Smooth muscle cell (in vitro differentiated cells): ENCODE measurements at regions not wholly inside any gene's neighbourhood (a gene's known extent, or its start where the extent isn't known, plus 50 kb on each side); places are given as distances from the start of the nearest gene placed in this dataset.

Experiments
- DNase-seq: peaks from one replicate; lab custom pipeline; 2025; ENCODE audit not compliant: unreplicated experiment; lab: John Stamatoyannopoulos, UW
- H2AFZ ChIP-seq: fragments of 200-600 bp; sonication (generic); 2 replicates; pipeline ENCODE4 v1.6.0; 2016; ENCODE audit warnings: antibody characterized with exemption, low read depth, mild to moderate bottlenecking
- H3F3A ChIP-seq: fragments of 200-600 bp; sonication (generic); 2 replicates; pipeline ENCODE4 v1.6.0; 2017; ENCODE audit warnings: antibody characterized with exemption, low read depth
- H3K27ac ChIP-seq: fragments of 200-600 bp; sonication (generic); 2 replicates; pipeline ENCODE4 v1.5.1; 2016; ENCODE audit warnings: low read depth, mild to moderate bottlenecking
- H3K27me3 ChIP-seq: fragments of 200-600 bp; sonication (generic); 2 replicates; pipeline ENCODE4 v1.6.1; 2016; ENCODE audit warnings: low read depth, mild to moderate bottlenecking
- H3K36me3 ChIP-seq: fragments of 200-600 bp; sonication (generic); 2 replicates; pipeline ENCODE4 v1.5.1; 2016; ENCODE audit warnings: low read depth
- H3K4me1 ChIP-seq: fragments of 200-600 bp; sonication (generic); 2 replicates; pipeline ENCODE4 v1.5.1; 2016; ENCODE audit warnings: low read depth
- H3K4me2 ChIP-seq: fragments of 200-600 bp; sonication (generic); 2 replicates; pipeline ENCODE4 v1.6.0; 2016; ENCODE audit warnings: mild to moderate bottlenecking
- H3K4me3 ChIP-seq: fragments of 200-600 bp; sonication (generic); 2 replicates; pipeline ENCODE4 v1.5.1; 2016; ENCODE audit warnings: mild to moderate bottlenecking
- H3K79me2 ChIP-seq: fragments of 200-600 bp; sonication (generic); 2 replicates; pipeline ENCODE4 v1.6.0; 2016; ENCODE audit warnings: low read depth, mild to moderate bottlenecking
- H3K9ac ChIP-seq: fragments of 200-600 bp; sonication (generic); 2 replicates; pipeline ENCODE4 v1.6.0; 2016; ENCODE audit warnings: low read depth
- H3K9me3 ChIP-seq: fragments of 200-600 bp; sonication (generic); replicated peaks from 2 replicates; pipeline ENCODE4 v1.5.1; 2016; ENCODE audit warnings: low read depth
- H4K20me1 ChIP-seq: fragments of 200-600 bp; sonication (generic); 2 replicates; pipeline ENCODE4 v1.6.0; 2016; ENCODE audit warnings: low read depth
- CTCF ChIP-seq: fragments of 200-600 bp; sonication (generic); IDR thresholded peaks from 2 replicates; pipeline ENCODE4 v1.5.1; 2017; ENCODE audit warnings: borderline replicate concordance, mild to moderate bottlenecking, antibody characterized with exemption; ENCODE audit not compliant: insufficient read depth, poor library complexity, severe bottlenecking
- WGBS: methylation state at CpG from one replicate; pipeline ENCODE4 v1.1.7; 2016; ENCODE audit warnings: low lambda C conversion rate; 5-methylcytosine and 5-hydroxymethylcytosine counted together

GRCh38 chr1:78358165-78358564 is 132.6 kb upstream of the PTGFR start:
- no peak for TF ChIP-seq CTCF
- no peak for DNase-seq
- 82% methylated on average over 3 of the region's 3 CpGs for WGBS

GRCh38 chr1:78359666-78360065 is 131.1 kb upstream of the PTGFR start:
- Histone ChIP-seq H3F3A (no peaks in the 10 kb centered on the region), H3K4me2 (no peak overlapping the region)

More at GRCh38 chr1:78358165-78358564, 132.6 kb upstream of the PTGFR start:
- Histone ChIP-seq H3K4me3 (no peak overlapping the region), H3K79me2 (no peaks in the 10 kb centered on the region), H4K20me1 (no peaks in the 10 kb centered on the region), H3F3A (no peaks in the 10 kb centered on the region), H3K9me3 (no peaks in the 10 kb centered on the region), H3K27me3 (no peaks in the 10 kb centered on the region), H3K4me1 (no peaks in the 10 kb centered on the region), H3K36me3 (no peaks in the 10 kb centered on the region), H3K9ac (no peak overlapping the region), H3K4me2 (no peak overlapping the region), H3K27ac (no peak overlapping the region), H2AFZ (no peak overlapping the region)

GRCh38 chr1:78360584-78360983 is 130.2 kb upstream of the PTGFR start:
- Histone ChIP-seq H3K36me3 (no peaks in the 10 kb centered on the region), H3K79me2 (no peaks in the 10 kb centered on the region), H2AFZ (no peak overlapping the region), H3K4me3 (no peak overlapping the region), H3K27me3 (no peaks in the 10 kb centered on the region), H3K9ac (no peak overlapping the region), H3F3A (no peaks in the 10 kb centered on the region), H3K4me1 (no peaks in the 10 kb centered on the region), H3K9me3 (no peaks in the 10 kb centered on the region), H4K20me1 (no peaks in the 10 kb centered on the region), H3K4me2 (no peak overlapping the region), H3K27ac (no peak overlapping the region)
- no peak for TF ChIP-seq CTCF
- DNase-seq = no peak

More at GRCh38 chr1:78359666-78360065, 131.1 kb upstream of the PTGFR start:
- DNase-seq = no peak
- no peak overlapping the region for H3K9ac ChIP-seq
- no peak overlapping the region for H3K27ac ChIP-seq
- H2AFZ ChIP-seq = no peak overlapping the region
- TF ChIP-seq CTCF = no peak
- no peaks in the 10 kb centered on the region for H3K27me3 ChIP-seq
- no peaks in the 10 kb centered on the region for H3K4me1 ChIP-seq
- H3K36me3 ChIP-seq = no peaks in the 10 kb centered on the region
- H4K20me1 ChIP-seq = no peaks in the 10 kb centered on the region
- no peaks in the 10 kb centered on the region for H3K79me2 ChIP-seq
- no peak overlapping the region for H3K4me3 ChIP-seq
- H3K9me3 ChIP-seq = no peaks in the 10 kb centered on the region

GRCh38 chr1:78367700-78368099 is 123.1 kb upstream of the PTGFR start:
- DNase-seq = no peak
- Histone ChIP-seq H3K4me1 (no peaks in the 10 kb centered on the region), H4K20me1 (no peaks in the 10 kb centered on the region), H3K79me2 (no peaks in the 10 kb centered on the region), H3F3A (no peaks in the 10 kb centered on the region), H3K4me3 (no peak overlapping the region), H3K4me2 (no peak overlapping the region), H3K27me3 (peaks cover 4% of the 10 kb centered on the region), H3K9ac (no peak overlapping the region), H2AFZ (no peak overlapping the region), H3K27ac (no peak overlapping the region), H3K9me3 (no peaks in the 10 kb centered on the region), H3K36me3 (no peaks in the 10 kb centered on the region)
- no peak for TF ChIP-seq CTCF
- WGBS = 71% methylated on average over 1 of the region's 1 CpG
